Endodermal cell (in vitro differentiated cells): ENCODE measurements at regions not wholly inside any gene's neighbourhood (a gene's known extent, or its start where the extent isn't known, plus 50 kb on each side); places are given as distances from the start of the nearest gene placed in this dataset.

ENCODE experiments used
- DNase-seq: peaks from one replicate; pipeline ENCODE4 v3.0.0-alpha.2; 2017
- H3K27ac ChIP-seq: 2 replicates; pipeline ENCODE4 v1.5.1; 2013; ENCODE audit warnings: mild to moderate bottlenecking, low read depth, low read length, moderate library complexity
- H3K27me3 ChIP-seq: 2 replicates; pipeline ENCODE4 v1.6.1; 2013; ENCODE audit warnings: mild to moderate bottlenecking, low read length, moderate library complexity; ENCODE audit not compliant: insufficient read depth, control insufficient read depth, poor library complexity, severe bottlenecking
- H3K36me3 ChIP-seq: 2 replicates; pipeline ENCODE4 v1.7.0; 2013; ENCODE audit warnings: mild to moderate bottlenecking, low read length, moderate library complexity; ENCODE audit not compliant: control insufficient read depth, insufficient read depth
- H3K4me1 ChIP-seq: one replicate; pipeline ENCODE4 v1.7.0; 2013; ENCODE audit warnings: low read length; ENCODE audit not compliant: control insufficient read depth, insufficient read depth
- H3K4me3 ChIP-seq: 2 replicates; pipeline ENCODE4 v1.5.1; 2013; ENCODE audit warnings: mild to moderate bottlenecking, low read length, moderate library complexity
- H3K9ac ChIP-seq: 2 replicates; pipeline ENCODE4 v1.6.1; 2013; ENCODE audit warnings: mild to moderate bottlenecking, low read length, moderate library complexity; ENCODE audit not compliant: poor library complexity, severe bottlenecking; ENCODE audit errors: extremely low read depth
- H3K9me3 ChIP-seq: 2 replicates; pipeline ENCODE4 v1.6.1; 2013; ENCODE audit warnings: mild to moderate bottlenecking, low read length, moderate library complexity; ENCODE audit not compliant: control insufficient read depth
- H3K27ac Mint-ChIP-seq: 2 replicates; pipeline ENCODE4 v1.8.0; 2020; ENCODE audit warnings: mixed read lengths
- H3K27me3 Mint-ChIP-seq: 2 replicates; pipeline ENCODE4 v1.8.0; 2021; ENCODE audit warnings: mild to moderate bottlenecking, mixed read lengths; ENCODE audit not compliant: insufficient read depth
- H3K36me3 Mint-ChIP-seq: 2 replicates; pipeline ENCODE4 v1.8.0; 2020; ENCODE audit warnings: low read depth, mixed read lengths
- H3K4me1 Mint-ChIP-seq: 2 replicates; pipeline ENCODE4 v1.8.0; 2020; ENCODE audit warnings: mixed read lengths
- H3K4me3 Mint-ChIP-seq: 2 replicates; pipeline ENCODE4 v1.8.0; 2020; ENCODE audit warnings: mild to moderate bottlenecking, moderate library complexity, mixed read lengths
- H3K9me3 Mint-ChIP-seq: 2 replicates; pipeline ENCODE4 v1.8.0; 2020; ENCODE audit warnings: mild to moderate bottlenecking, mixed read lengths
- CTCF ChIP-seq: fragments of 200-600 bp; sonication (generic); conservative IDR thresholded peaks from 2 replicates; pipeline ENCODE4 v1.5.0; 2021; ENCODE audit warnings: antibody characterized with exemption, mild to moderate bottlenecking
- WGBS, 2 experiments: methylation state at CpG; one replicate each; pipeline versions ENCODE4 v1.1.5 to v1.1.7; 2013; ENCODE audit warnings: missing lambda C conversion rate in 2 of 2, mixed read lengths in 1 of 2; ENCODE audit not compliant: insufficient coverage in 1 of 2, insufficient read length in 1 of 2; 5-methylcytosine and 5-hydroxymethylcytosine counted together

GRCh38 chr7:46937826-46938225 lies 644.1 kb downstream of the TNS3 start:
- Histone ChIP-seq H3K27me3 (no peaks in the 10 kb centered on the region), H3K9ac (no peak overlapping the region), H3K36me3 (no peaks in the 10 kb centered on the region), H3K4me1 (peaks cover 4% of the 10 kb centered on the region), H3K9me3 (peaks cover 23% of the 10 kb centered on the region), H3K27ac (no peak overlapping the region), H3K4me3 (no peak overlapping the region)
- no peak overlapping the region for H3K4me3 Mint-ChIP-seq
- H3K27ac Mint-ChIP-seq = no peak overlapping the region
- TF ChIP-seq CTCF = no peak
- H3K4me1 Mint-ChIP-seq = peaks cover 13% of the 10 kb centered on the region
- H3K36me3 Mint-ChIP-seq = peaks cover 3% of the 10 kb centered on the region
- peaks cover 10% of the 10 kb centered on the region for H3K9me3 Mint-ChIP-seq
- no peak for DNase-seq
- WGBS, 2 experiments = 89 to 95% methylated on average over 3 of the region's 3 CpGs
- H3K27me3 Mint-ChIP-seq = peaks cover 5% of the 10 kb centered on the region

GRCh38 chr7:46934198-46934825 lies 647.6 kb downstream of the TNS3 start:
- Mint-ChIP-seq H3K4me3 (no peak overlapping the region), H3K36me3 (peaks cover 3% of the 10 kb centered on the region), H3K27ac (no peak overlapping the region), H3K27me3 (no peaks in the 10 kb centered on the region), H3K4me1 (peaks cover 45% of the 10 kb centered on the region), H3K9me3 (peaks cover 10% of the 10 kb centered on the region)
- Histone ChIP-seq H3K27ac (no peak overlapping the region), H3K9me3 (peaks cover 23% of the 10 kb centered on the region), H3K36me3 (no peaks in the 10 kb centered on the region), H3K4me1 (peaks cover 14% of the 10 kb centered on the region), H3K27me3 (no peaks in the 10 kb centered on the region), H3K9ac (no peak overlapping the region), H3K4me3 (no peak overlapping the region)
- no peak for TF ChIP-seq CTCF
- WGBS, 2 experiments = 93 to 94% methylated on average over 2 to 3 of the region's 3 CpGs
- DNase-seq = no peak

GRCh38 chr7:46933596-46933995 lies 648.3 kb downstream of the TNS3 start:
- Histone ChIP-seq H3K4me1 (peaks cover 17% of the 10 kb centered on the region), H3K9ac (no peak overlapping the region), H3K27me3 (no peaks in the 10 kb centered on the region), H3K9me3 (peaks cover 23% of the 10 kb centered on the region), H3K27ac (no peak overlapping the region), H3K4me3 (no peak overlapping the region), H3K36me3 (no peaks in the 10 kb centered on the region)
- Mint-ChIP-seq H3K9me3 (peaks cover 10% of the 10 kb centered on the region), H3K36me3 (peaks cover 3% of the 10 kb centered on the region), H3K4me1 (peaks cover 50% of the 10 kb centered on the region), H3K27ac (no peak overlapping the region), H3K4me3 (no peak overlapping the region), H3K27me3 (no peaks in the 10 kb centered on the region)
- WGBS, 2 experiments = 92% methylated on average over 4 of the region's 4 CpGs; no CpG with 5 or more reads in 1 of the 2 experiments
- no peak for DNase-seq
- no peak for TF ChIP-seq CTCF
